HFFc6 (cell line): ENCODE measurements at regions not wholly inside any gene's neighbourhood (a gene's known extent, or its start where the extent isn't known, plus 50 kb on each side); places are given as distances from the start of the nearest gene placed in this dataset.

Experiments used
- DNase-seq: peaks from one replicate; pipeline ENCODE4 v3.0.0-alpha.2; 2018
- H3K27ac Mint-ChIP-seq: 2 replicates; pipeline ENCODE4 v1.8.0; 2020; ENCODE audit warnings: mild to moderate bottlenecking, mixed read lengths
- H3K27me3 Mint-ChIP-seq: 2 replicates; pipeline ENCODE4 v1.8.0; 2021; ENCODE audit warnings: mild to moderate bottlenecking, moderate library complexity, mixed read lengths; ENCODE audit not compliant: insufficient read depth
- H3K36me3 Mint-ChIP-seq: 2 replicates; pipeline ENCODE4 v1.8.0; 2021; ENCODE audit warnings: low read depth, mixed read lengths
- H3K4me1 Mint-ChIP-seq: 2 replicates; pipeline ENCODE4 v1.8.0; 2020; ENCODE audit warnings: low read depth, mixed read lengths
- H3K4me3 Mint-ChIP-seq: 2 replicates; pipeline ENCODE4 v1.8.0; 2020; ENCODE audit warnings: mild to moderate bottlenecking, moderate library complexity, mixed read lengths
- H3K9me3 Mint-ChIP-seq: 2 replicates; pipeline ENCODE4 v1.8.0; 2020; ENCODE audit warnings: mild to moderate bottlenecking, mixed read lengths
- CTCF ChIP-seq: fragments of 200-600 bp; sonication (generic); IDR thresholded peaks from 2 replicates; pipeline ENCODE4 v1.5.0; 2021; ENCODE audit warnings: antibody characterized with exemption, mild to moderate bottlenecking

DNA sequence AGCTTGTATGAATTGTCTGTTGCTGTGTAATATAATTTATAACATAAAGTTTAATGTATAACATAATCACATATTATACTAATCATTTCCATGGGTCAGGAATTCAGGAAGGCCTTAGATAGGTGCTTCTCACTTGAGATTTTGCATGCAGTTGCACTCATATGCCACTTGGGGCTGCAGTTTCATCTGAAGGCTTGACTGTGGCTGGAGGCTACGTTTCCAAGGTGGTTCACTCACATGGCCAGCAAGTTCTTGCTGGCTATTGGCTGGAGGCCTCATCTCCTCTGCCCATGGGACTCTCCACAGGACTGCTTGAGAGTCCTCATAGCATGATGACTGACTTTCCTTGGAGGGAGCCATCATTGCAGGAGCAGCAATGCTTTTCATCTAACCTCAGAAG is 53.4 kb upstream of the STX18 start:
- H3K27ac Mint-ChIP-seq, result no peak overlapping the region
- peaks cover 36% of the 10 kb centered on the region for H3K36me3 Mint-ChIP-seq
- H3K4me1 Mint-ChIP-seq, result peaks cover 15% of the 10 kb centered on the region
- no peak overlapping the region for H3K4me3 Mint-ChIP-seq
- H3K27me3 Mint-ChIP-seq, result peaks cover 13% of the 10 kb centered on the region; the same call in 1 of the 2 replicates
- peak; percentile 58 for TF ChIP-seq CTCF
- peaks cover 27% of the 10 kb centered on the region for H3K9me3 Mint-ChIP-seq
- DNase-seq, result no peak

GRCh38 chr4:4594285-4594920 is 52.6 kb upstream of the STX18 start:
- no peak for TF ChIP-seq CTCF
- no peak for DNase-seq

GRCh38 chr4:4593596-4594284 is 51.9 kb upstream of the STX18 start:
- peaks cover 27% of the 10 kb centered on the region for H3K9me3 Mint-ChIP-seq
- DNase-seq, result no peak
- peaks cover 36% of the 10 kb centered on the region for H3K36me3 Mint-ChIP-seq
- peaks cover 12% of the 10 kb centered on the region; the same call in 1 of the 2 replicates for H3K27me3 Mint-ChIP-seq
- TF ChIP-seq CTCF, result no peak
- no peak overlapping the region for H3K27ac Mint-ChIP-seq
- H3K4me1 Mint-ChIP-seq, result peaks cover 26% of the 10 kb centered on the region
- no peak overlapping the region for H3K4me3 Mint-ChIP-seq

More at GRCh38 chr4:4594285-4594920, 52.6 kb upstream of the STX18 start:
- Mint-ChIP-seq H3K9me3 (peaks cover 27% of the 10 kb centered on the region), H3K4me3 (no peak overlapping the region), H3K27me3 (peaks cover 13% of the 10 kb centered on the region; the same call in 1 of the 2 replicates), H3K27ac (no peak overlapping the region), H3K4me1 (peaks cover 22% of the 10 kb centered on the region), H3K36me3 (peaks cover 36% of the 10 kb centered on the region)

DNA sequence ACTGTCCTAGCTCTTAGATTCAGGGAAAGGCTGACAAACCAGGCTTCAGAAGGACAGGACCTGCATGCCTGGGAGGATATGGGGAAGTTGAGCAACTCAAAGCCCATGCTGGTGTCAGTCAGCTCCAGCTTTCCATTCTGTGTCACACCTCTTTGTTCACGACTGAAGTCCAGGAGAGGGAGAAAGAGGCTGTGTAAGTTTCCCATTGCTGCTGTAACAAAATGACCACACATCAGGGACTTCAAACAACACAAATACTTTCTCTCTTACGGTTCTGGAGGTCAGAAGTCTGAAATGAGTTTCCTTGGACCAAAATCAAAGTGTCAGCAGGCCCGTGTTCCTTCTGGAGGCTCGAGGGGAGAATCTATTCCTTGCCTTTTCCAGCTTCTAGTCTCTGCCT is 50.6 kb upstream of the STX18 start:
- H3K4me3 Mint-ChIP-seq, result no peak overlapping the region
- no peak overlapping the region for H3K27ac Mint-ChIP-seq
- H3K27me3 Mint-ChIP-seq, result peaks cover 8% of the 10 kb centered on the region; the same call in 1 of the 2 replicates
- no peak for TF ChIP-seq CTCF
- H3K4me1 Mint-ChIP-seq, result peaks cover 29% of the 10 kb centered on the region
- DNase-seq, result no peak
- peaks cover 27% of the 10 kb centered on the region for H3K9me3 Mint-ChIP-seq
- peaks cover 36% of the 10 kb centered on the region for H3K36me3 Mint-ChIP-seq
